ENCODE measurements at regions not wholly inside any gene's neighbourhood (a gene's known extent, or its start where the extent isn't known, plus 50 kb on each side); places are given as distances from the start of the nearest gene placed in this dataset.

DNA sequence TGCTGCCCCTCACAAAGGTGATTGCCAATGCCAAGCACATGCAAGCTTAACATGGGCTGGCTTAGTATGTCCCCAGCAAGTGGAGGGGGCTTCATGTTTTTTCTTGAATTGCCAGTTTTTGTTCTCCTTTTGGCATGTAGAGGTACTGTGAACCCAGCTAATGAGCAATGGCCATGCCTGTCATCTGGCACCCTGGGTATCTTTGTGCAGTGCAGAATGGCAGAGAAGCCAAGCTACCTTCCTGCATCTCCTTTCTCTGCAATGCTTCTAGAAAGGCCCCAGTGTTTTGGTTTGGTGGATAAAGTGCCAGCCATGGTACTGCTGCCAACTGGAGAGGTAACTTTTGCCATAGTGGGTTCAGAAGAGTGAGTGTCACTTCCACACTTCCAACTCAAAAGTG, 576.9 kb downstream of the CMPK2 start:
- ATAC-seq (no peak), DNase-seq (no peak)
- ChIA-PET CTCF (no interaction called here), POLR2A (no interaction called here)
- H3K4me1 Mint-ChIP-seq (ENCODE audit: low read depth) = no peaks in the 10 kb centered on the region
- H3K9me3 Mint-ChIP-seq (ENCODE audit: insufficient read depth) = no peaks in the 10 kb centered on the region
- no peaks in the 10 kb centered on the region for H3K27me3 Mint-ChIP-seq (ENCODE audit: low read depth)
- no peak overlapping the region for H3K4me3 Mint-ChIP-seq
- H3K36me3 Mint-ChIP-seq (ENCODE audit: low read depth) = no peaks in the 10 kb centered on the region
- no peak overlapping the region for H3K27ac Mint-ChIP-seq

DNA sequence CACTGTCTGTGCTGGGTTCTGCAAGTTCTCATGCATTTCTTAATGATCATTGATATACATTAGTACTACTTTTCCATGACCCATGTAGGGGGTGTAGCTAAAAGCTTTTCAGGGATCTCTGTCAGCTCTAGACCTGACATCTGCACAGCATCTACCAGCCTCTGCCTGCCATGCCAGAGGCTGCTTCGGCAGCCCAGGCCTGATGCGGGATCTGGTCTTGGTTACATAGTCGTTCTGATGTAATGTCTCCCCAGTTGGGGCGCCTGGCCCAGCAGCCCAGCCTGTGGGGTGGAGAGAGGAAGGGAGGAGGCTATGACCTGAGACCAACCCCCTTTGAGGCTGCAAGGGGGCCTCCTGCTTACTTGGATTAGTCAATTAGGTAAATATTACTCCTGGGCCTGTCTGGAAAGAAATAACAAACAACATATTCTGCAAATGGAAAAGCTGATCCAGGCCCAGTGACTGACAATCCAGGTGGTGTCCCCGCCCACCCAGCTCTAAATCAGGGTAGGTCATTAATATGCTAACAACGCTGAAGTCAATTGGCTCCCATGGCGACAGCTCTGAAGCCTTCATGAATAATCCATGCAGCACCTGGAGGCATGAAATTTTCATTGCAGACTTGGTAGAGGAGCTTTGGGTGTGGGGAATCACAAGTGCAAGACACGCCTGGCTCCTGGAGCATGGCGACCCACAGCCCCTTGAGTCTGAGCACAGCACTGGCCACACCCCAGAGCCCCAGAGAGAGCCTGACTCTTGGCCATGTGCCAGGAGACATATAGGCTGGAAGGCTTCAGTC, 575.3 kb downstream of the CMPK2 start:
- Mint-ChIP-seq H3K27ac (no peak overlapping the region), H3K36me3 (ENCODE audit: low read depth) (no peaks in the 10 kb centered on the region), H3K27me3 (ENCODE audit: low read depth) (no peaks in the 10 kb centered on the region), H3K4me3 (no peak overlapping the region), H3K4me1 (ENCODE audit: low read depth) (no peaks in the 10 kb centered on the region), H3K9me3 (ENCODE audit: insufficient read depth) (peaks cover 3% of the 10 kb centered on the region)
- ATAC-seq = no peak
- ChIA-PET POLR2A (no interaction called here), CTCF (no interaction called here)
- no peak for DNase-seq

DNA sequence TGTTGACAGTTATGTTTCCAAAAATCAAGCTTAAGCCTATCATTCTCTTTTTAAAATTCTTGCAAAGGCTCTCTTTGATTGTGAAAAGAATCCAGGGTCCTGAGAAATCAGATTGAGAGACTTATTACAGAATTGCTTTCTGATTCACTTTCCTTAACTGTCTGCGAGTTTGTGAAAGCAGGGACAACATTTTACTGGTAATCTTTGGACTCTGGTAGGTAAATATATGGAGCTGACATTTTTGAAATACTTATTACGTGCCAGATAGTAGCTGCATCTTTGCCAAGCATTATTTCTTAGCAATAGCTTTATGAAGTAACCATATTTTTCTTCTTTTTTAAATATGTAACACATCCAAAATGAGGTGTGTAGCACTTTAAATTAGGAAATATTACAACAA, 570.9 kb downstream of the CMPK2 start:
- H3K4me1 Mint-ChIP-seq (ENCODE audit: low read depth) = no peaks in the 10 kb centered on the region
- no peak for DNase-seq
- H3K9me3 Mint-ChIP-seq (ENCODE audit: insufficient read depth) = peaks cover 3% of the 10 kb centered on the region
- no peak overlapping the region for H3K4me3 Mint-ChIP-seq
- H3K36me3 Mint-ChIP-seq (ENCODE audit: low read depth) = no peaks in the 10 kb centered on the region
- POLR2A ChIA-PET = no interaction called here
- no peak for ATAC-seq
- H3K27ac Mint-ChIP-seq = no peak overlapping the region
- H3K27me3 Mint-ChIP-seq (ENCODE audit: low read depth) = no peaks in the 10 kb centered on the region
- CTCF ChIA-PET = no interaction called here

DNA sequence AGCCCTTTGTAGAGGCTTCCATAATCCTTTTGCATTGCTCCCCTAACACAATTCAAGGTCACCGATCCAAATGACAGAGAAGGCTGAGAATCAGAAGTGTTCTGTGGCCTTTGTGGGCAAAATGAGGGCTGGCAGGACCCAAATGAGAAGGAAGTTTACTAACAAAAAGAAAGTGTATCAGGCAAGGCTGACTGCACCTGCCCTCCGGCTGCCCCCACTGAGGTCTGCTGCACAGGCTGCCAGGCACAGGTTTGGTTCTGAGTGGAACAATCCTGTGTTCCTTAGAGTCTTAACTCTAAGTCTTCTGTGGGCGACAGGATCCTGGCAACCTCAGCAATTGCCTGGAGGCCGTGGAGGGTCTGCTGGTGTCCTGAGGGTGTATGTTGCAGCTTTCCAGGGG, 568.5 kb downstream of the CMPK2 start:
- Mint-ChIP-seq H3K27ac (no peak overlapping the region), H3K36me3 (ENCODE audit: low read depth) (no peaks in the 10 kb centered on the region), H3K9me3 (ENCODE audit: insufficient read depth) (peaks cover 3% of the 10 kb centered on the region), H3K4me3 (no peak overlapping the region), H3K4me1 (ENCODE audit: low read depth) (no peaks in the 10 kb centered on the region), H3K27me3 (ENCODE audit: low read depth) (no peaks in the 10 kb centered on the region)
- no peak for DNase-seq
- POLR2A ChIA-PET = no interaction called here
- no peak for ATAC-seq
- CTCF ChIA-PET = no interaction called here

DNA sequence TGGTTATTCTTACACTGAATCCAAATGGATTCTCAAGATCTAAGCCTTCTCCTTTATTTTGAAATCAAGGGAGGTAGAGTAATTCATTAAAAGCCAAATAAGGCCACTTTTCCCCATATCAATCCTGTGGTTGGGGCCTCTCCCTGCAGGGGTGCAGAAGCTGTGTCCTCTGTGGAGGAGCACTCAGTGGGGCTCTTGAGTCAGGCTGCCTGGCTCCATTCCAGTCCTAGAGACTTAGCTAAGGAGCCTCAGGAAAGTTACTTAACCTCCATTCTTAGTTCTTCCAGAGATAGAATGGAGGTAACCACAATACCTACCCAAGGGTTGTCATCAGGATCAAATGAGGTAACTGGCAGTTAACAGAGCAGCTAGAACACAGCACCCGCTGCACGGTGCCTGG, 564.3 kb downstream of the CMPK2 start:
- no peak for DNase-seq
- H3K27ac Mint-ChIP-seq = no peak overlapping the region
- H3K9me3 Mint-ChIP-seq (ENCODE audit: insufficient read depth) = no peaks in the 10 kb centered on the region
- no peaks in the 10 kb centered on the region for H3K36me3 Mint-ChIP-seq (ENCODE audit: low read depth)
- no peak for ATAC-seq
- no peaks in the 10 kb centered on the region for H3K27me3 Mint-ChIP-seq (ENCODE audit: low read depth)
- POLR2A ChIA-PET = no interaction called here
- CTCF ChIA-PET = no interaction called here
- H3K4me3 Mint-ChIP-seq = no peak overlapping the region
- no peaks in the 10 kb centered on the region for H3K4me1 Mint-ChIP-seq (ENCODE audit: low read depth)

DNA sequence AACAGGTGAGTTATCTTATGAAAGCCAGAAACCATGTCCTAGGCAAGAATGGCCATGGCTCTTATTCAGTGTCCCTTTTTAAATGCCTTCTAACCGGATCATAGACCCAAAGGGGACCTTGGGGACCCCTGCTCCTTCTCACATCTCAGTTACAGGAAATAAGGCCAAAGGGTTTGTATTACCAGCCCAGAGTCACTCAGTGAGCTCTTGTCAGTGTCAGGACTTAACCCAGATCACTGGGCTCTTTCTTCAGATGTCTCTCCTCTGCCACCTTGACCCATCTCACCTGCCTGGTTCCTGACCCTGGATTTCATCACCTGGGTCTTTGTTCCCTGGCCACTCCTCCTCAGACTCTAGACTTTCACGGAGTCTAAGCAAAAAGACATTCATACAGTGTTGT, 556.7 kb downstream of the CMPK2 start:
- POLR2A ChIA-PET = no interaction called here
- no peak overlapping the region for H3K27ac Mint-ChIP-seq
- DNase-seq = no peak

DNA sequence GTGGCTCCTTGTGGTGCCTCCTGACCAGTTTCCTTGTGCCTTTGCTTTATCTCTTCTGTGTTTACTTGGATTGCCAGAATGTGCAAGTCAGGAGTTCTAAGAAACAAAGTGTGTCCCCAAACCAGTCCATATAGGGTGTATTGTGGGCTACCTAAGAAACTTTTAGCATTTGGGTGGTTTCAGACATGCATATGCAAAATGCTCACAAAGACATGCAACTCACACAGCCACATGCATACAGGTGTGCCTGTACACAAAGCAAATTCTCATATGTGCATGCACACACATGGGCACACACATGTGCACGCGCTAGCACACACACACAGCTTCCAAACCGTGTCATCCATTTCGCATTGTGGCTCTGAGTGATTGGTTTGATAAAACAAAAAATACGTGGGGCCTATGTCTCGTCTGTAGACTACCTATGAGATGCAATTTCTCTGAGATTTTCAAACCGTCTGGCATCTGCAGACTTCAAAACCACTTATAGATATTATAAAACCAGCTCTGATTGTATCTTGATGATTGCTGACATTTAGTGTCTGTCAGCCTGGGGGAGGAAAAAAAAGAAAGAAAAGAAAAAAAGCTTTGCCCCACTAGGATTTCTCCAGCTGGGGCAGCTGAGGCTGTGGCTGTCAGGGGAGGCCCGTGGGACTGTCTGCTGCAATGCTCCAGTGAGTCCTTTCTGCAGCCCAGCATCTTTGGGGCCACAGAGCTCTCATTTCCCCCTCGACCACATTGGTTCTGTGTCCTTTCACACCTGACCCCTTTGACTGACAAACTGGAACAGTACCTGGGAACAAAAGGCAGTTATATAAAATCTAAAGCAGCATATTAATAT, 556.1 kb downstream of the CMPK2 start:
- no peak for ATAC-seq
- no peak for DNase-seq
- no peaks in the 10 kb centered on the region for H3K36me3 Mint-ChIP-seq (ENCODE audit: low read depth)
- ChIA-PET CTCF (no interaction called here), POLR2A (no interaction called here)
- H3K27ac Mint-ChIP-seq = no peak overlapping the region
- H3K4me1 Mint-ChIP-seq (ENCODE audit: low read depth) = no peaks in the 10 kb centered on the region
- H3K4me3 Mint-ChIP-seq = no peak overlapping the region
- H3K27me3 Mint-ChIP-seq (ENCODE audit: low read depth) = no peaks in the 10 kb centered on the region
- H3K9me3 Mint-ChIP-seq (ENCODE audit: insufficient read depth) = no peaks in the 10 kb centered on the region

More for the DNA sequence above, 556.7 kb downstream of the CMPK2 start:
- H3K4me3 Mint-ChIP-seq = no peak overlapping the region
- H3K4me1 Mint-ChIP-seq (ENCODE audit: low read depth) = no peaks in the 10 kb centered on the region
- H3K9me3 Mint-ChIP-seq (ENCODE audit: insufficient read depth) = no peaks in the 10 kb centered on the region
- CTCF ChIA-PET = no interaction called here
- ATAC-seq = no peak
- no peaks in the 10 kb centered on the region for H3K36me3 Mint-ChIP-seq (ENCODE audit: low read depth)
- no peaks in the 10 kb centered on the region for H3K27me3 Mint-ChIP-seq (ENCODE audit: low read depth)

DNA sequence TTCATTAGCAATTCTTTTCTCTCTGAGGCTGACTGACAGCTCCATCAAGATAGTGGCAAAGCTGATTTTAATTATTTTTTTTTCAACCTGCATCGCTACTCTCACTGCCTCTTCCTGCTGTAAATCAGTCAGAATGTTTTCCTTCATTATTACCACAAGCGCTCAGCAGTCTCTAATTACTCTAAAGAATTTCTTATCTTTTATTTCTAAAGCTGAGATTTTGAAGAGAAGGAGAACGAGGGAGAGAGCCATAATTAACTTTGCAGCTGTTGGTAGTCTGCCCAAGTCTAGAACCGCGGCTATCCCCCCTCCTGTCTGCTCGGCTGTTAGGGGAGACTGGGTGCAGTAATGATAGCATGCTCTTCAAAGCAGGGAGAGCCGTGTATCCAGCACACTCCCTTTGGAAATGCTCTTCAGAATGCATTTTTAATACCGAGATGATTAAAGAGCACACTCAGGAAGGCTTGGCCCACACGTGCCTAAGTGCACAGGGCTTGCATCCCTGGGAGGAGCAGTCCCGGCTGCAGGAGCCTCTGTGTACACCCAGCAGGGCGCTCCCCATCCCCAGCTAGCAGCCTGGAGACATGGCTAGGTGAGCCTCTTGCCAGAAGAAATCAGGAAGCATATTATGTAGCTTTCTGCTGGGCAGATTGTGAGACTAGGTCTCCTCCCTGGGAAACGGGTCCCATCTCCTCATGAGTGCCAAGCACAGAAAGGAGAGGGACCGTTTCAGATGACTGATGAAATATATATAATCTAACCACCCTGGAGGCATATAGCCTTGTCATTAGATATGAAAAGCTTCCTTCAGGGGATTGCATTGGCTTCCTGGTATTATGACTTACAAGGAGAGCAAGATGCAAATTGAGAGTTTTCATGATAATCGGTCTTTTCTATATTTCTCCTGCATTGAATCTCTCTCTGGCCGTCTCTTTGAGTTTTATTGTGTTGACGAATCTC, 555.2 kb downstream of the CMPK2 start:
- Mint-ChIP-seq H3K27me3 (ENCODE audit: low read depth) (no peaks in the 10 kb centered on the region), H3K36me3 (ENCODE audit: low read depth) (no peaks in the 10 kb centered on the region), H3K27ac (no peak overlapping the region), H3K9me3 (ENCODE audit: insufficient read depth) (no peaks in the 10 kb centered on the region), H3K4me3 (no peak overlapping the region), H3K4me1 (ENCODE audit: low read depth) (no peaks in the 10 kb centered on the region)
- ATAC-seq = no peak
- POLR2A ChIA-PET = no interaction called here
- CTCF ChIA-PET = no interaction called here
- DNase-seq = no peak

DNA sequence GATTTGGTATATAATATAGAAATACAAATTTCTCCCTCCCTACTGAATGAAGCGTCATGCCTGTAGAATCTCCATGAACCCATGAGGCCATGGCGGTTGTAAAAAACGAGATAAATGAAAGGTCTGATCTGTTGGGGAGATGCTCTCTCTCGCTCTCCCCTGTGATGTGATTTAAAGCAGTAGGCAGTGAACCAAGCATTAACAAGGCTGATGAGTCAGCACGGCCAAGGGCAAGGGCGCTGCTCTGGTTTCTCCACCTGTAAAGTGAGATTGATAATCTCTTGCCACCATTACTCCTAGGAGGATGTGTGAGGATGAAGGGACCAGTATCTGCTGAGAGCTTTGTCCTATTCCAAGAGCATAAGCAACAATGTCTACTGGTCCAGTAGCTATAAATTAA, 553.3 kb downstream of the CMPK2 start:
- CTCF ChIA-PET = no interaction called here
- Mint-ChIP-seq H3K4me1 (ENCODE audit: low read depth) (no peaks in the 10 kb centered on the region), H3K36me3 (ENCODE audit: low read depth) (no peaks in the 10 kb centered on the region), H3K9me3 (ENCODE audit: insufficient read depth) (no peaks in the 10 kb centered on the region), H3K4me3 (no peak overlapping the region), H3K27ac (no peak overlapping the region), H3K27me3 (ENCODE audit: low read depth) (no peaks in the 10 kb centered on the region)
- no peak for DNase-seq
- no peak for ATAC-seq
- POLR2A ChIA-PET = no interaction called here

DNA sequence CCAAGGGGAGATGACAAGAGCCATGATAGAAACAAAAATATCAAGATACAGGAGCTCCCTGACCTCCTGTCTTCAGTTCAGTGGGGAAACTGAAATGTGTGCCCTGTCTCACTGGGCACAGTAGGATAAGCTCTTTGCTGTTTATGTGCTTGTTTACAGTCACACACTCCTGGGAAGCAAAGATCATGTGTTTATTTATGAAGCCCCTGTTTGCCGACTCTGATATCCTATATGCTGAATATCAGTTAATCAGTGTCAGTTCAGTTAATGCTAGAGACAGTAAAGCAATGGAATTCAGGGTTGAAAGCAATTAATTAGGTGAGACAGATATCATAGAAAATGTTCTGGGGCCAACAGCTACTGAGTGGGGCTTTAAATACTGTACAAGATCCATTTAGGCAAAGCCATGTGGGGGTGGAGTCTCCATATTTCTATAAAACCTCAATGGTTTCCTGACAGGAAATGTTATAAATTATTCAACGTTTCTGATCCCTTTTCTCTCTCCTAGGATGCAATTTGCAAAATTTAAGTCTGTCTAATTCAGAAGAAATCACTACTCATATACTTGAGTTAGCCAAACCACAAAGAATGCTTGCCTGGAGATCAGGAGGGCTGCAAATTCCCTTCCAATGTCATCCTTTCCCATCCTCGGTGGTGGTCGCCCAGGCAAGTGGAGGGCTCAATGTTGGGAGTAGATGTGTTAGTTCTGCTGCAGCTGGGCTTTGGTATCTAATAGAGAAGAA, 551.3 kb downstream of the CMPK2 start:
- H3K9me3 Mint-ChIP-seq (ENCODE audit: insufficient read depth) = no peaks in the 10 kb centered on the region
- ATAC-seq = no peak
- DNase-seq = no peak
- ChIA-PET CTCF (no interaction called here), POLR2A (no interaction called here)
- no peaks in the 10 kb centered on the region for H3K27me3 Mint-ChIP-seq (ENCODE audit: low read depth)
- H3K27ac Mint-ChIP-seq = no peak overlapping the region
- H3K4me3 Mint-ChIP-seq = no peak overlapping the region
- no peaks in the 10 kb centered on the region for H3K36me3 Mint-ChIP-seq (ENCODE audit: low read depth)
- H3K4me1 Mint-ChIP-seq (ENCODE audit: low read depth) = no peaks in the 10 kb centered on the region

DNA sequence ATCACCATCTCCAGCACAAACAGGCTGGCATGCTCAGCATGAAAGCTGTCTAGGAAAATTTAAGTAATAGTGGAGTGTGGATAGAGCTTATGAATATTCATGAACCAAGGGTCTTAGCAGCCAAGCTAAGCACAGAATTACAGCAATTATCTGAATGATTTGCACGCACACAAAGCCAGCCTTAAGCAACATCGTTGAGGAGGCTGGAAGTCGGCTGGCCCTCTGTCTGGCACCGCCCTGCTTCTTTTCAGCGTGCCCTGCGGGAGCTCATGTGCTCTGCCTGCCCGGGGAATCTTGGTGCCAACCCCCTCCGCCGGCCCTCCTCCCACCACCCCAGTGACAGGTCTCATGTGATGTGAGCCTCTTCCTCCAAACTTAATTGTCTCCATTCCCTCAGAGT, 540.1 kb downstream of the CMPK2 start:
- Mint-ChIP-seq H3K4me3 (no peak overlapping the region), H3K27me3 (ENCODE audit: low read depth) (no peaks in the 10 kb centered on the region), H3K9me3 (ENCODE audit: insufficient read depth) (no peaks in the 10 kb centered on the region), H3K27ac (no peak overlapping the region), H3K36me3 (ENCODE audit: low read depth) (no peaks in the 10 kb centered on the region), H3K4me1 (ENCODE audit: low read depth) (no peaks in the 10 kb centered on the region)
- no peak for ATAC-seq
- DNase-seq = no peak
- CTCF ChIA-PET = no interaction called here
- POLR2A ChIA-PET = no interaction called here

Data from activated CD8-positive, alpha-beta T cell treated with anti-CD3 and anti-CD28 coated beads, Interleukin-2, amount 10 ng/mL, durations not matched to agents 7 days and 5 days (primary cell).